ENCODE measurements at regions not wholly inside any gene's neighbourhood (a gene's known extent, or its start where the extent isn't known, plus 50 kb on each side); places are given as distances from the start of the nearest gene placed in this dataset.

- no peak for DNase-seq
These were observed 900.9 kb downstream of the FLRT2 start for GRCh38 chr14:86430853-86431252.

GRCh38 chr14:86423214-86423613 is 893.3 kb downstream of the FLRT2 start:
- no peak for DNase-seq

GRCh38 chr14:86420131-86420530 is 890.2 kb downstream of the FLRT2 start:
- DNase-seq = no peak

- no peak for DNase-seq
These were observed 884.2 kb downstream of the FLRT2 start for GRCh38 chr14:86414146-86414545.

- no peak for DNase-seq
These were observed 875.2 kb downstream of the FLRT2 start for GRCh38 chr14:86404989-86405649.

- no peak for DNase-seq
These were observed 874.5 kb downstream of the FLRT2 start for GRCh38 chr14:86404425-86404824.

GRCh38 chr14:86402545-86402944 is 872.6 kb downstream of the FLRT2 start:
- DNase-seq = no peak

GRCh38 chr14:86391085-86391484 is 861.1 kb downstream of the FLRT2 start:
- no peak for DNase-seq

GRCh38 chr14:86388216-86388615 is 858.3 kb downstream of the FLRT2 start:
- no peak for DNase-seq

- DNase-seq = peak; percentile 65
These were observed 843.9 kb downstream of the FLRT2 start for GRCh38 chr14:86373886-86374285.

- DNase-seq = no peak
These were observed 842.5 kb downstream of the FLRT2 start for GRCh38 chr14:86372402-86372801.

- DNase-seq = no peak
These were observed 834.7 kb downstream of the FLRT2 start for GRCh38 chr14:86364634-86365033.

GRCh38 chr14:86363576-86363975 is 833.6 kb downstream of the FLRT2 start:
- DNase-seq = no peak

- DNase-seq = no peak
These were observed 833.1 kb downstream of the FLRT2 start for GRCh38 chr14:86363047-86363446.

GRCh38 chr14:86357876-86358275 is 827.9 kb downstream of the FLRT2 start:
- DNase-seq = no peak

- no peak for DNase-seq
These were observed 827.2 kb downstream of the FLRT2 start for GRCh38 chr14:86357119-86357518.

- DNase-seq = no peak
These were observed 817.0 kb downstream of the FLRT2 start for GRCh38 chr14:86346818-86347384.

- no peak for DNase-seq
These were observed 804.4 kb downstream of the FLRT2 start for GRCh38 chr14:86334355-86334754.

- DNase-seq = no peak
These were observed 803.5 kb downstream of the FLRT2 start for GRCh38 chr14:86333493-86333892.

- DNase-seq = peak; percentile 32
These were observed 801.4 kb downstream of the FLRT2 start for GRCh38 chr14:86331341-86331740.

- peak; percentile 23 for DNase-seq
These were observed 791.2 kb downstream of the FLRT2 start for GRCh38 chr14:86321151-86321550.

- DNase-seq = peak; percentile 66
These were observed 782.3 kb downstream of the FLRT2 start for GRCh38 chr14:86312154-86312665.

- DNase-seq = peak; percentile 56
These were observed 781.2 kb downstream of the FLRT2 start for GRCh38 chr14:86311151-86311550.

GRCh38 chr14:86310611-86311010 is 780.7 kb downstream of the FLRT2 start:
- no peak for DNase-seq

GRCh38 chr14:86310148-86310547 is 780.2 kb downstream of the FLRT2 start:
- no peak for DNase-seq
